Neural cell (in vitro differentiated cells): ENCODE measurements at regions not wholly inside any gene's neighbourhood (a gene's known extent, or its start where the extent isn't known, plus 50 kb on each side); places are given as distances from the start of the nearest gene placed in this dataset.

ENCODE experiments used
- H2AFZ ChIP-seq: fragments of 200-600, 300-800 bp; sonication (generic), shearing (Covaris generic); 2 replicates; pipeline ENCODE4 v1.6.0; 2014; ENCODE audit warnings: low read depth, mild to moderate bottlenecking, antibody characterized with exemption, low read length, moderate library complexity
- H3F3A ChIP-seq: fragments of 200-600 bp; shearing (Covaris generic); 2 replicates; pipeline ENCODE4 v1.6.1; 2016; ENCODE audit warnings: mild to moderate bottlenecking, moderate library complexity, mixed read lengths, antibody characterized with exemption, low read length; ENCODE audit not compliant: insufficient read depth, poor library complexity, severe bottlenecking
- H3K27ac ChIP-seq: fragments of 200-600, 300-800 bp; sonication (generic), shearing (Covaris generic); 2 replicates; pipeline ENCODE4 v1.5.1; 2014; ENCODE audit warnings: mild to moderate bottlenecking, low read length, moderate library complexity
- H3K27me3 ChIP-seq: fragments of 300-800, 200-600 bp; sonication (generic), shearing (Covaris generic); 2 replicates; pipeline ENCODE4 v1.6.0; 2014; ENCODE audit warnings: mild to moderate bottlenecking, low read depth, low read length, moderate library complexity; ENCODE audit not compliant: insufficient read depth
- H3K36me3 ChIP-seq: fragments of 300-800, 200-600 bp; sonication (generic), shearing (Covaris generic); 2 replicates; pipeline ENCODE4 v1.5.1; 2014; ENCODE audit warnings: mild to moderate bottlenecking, antibody characterized with exemption, low read length, moderate library complexity; ENCODE audit not compliant: insufficient read depth
- H3K4me2 ChIP-seq: fragments of 300-800, 200-600 bp; sonication (generic), shearing (Covaris generic); 2 replicates; pipeline ENCODE4 v1.6.0; 2014; ENCODE audit warnings: mild to moderate bottlenecking, low read length
- H3K4me3 ChIP-seq: fragments of 300-800, 200-600 bp; sonication (generic), shearing (Covaris generic); 2 replicates; pipeline ENCODE4 v1.5.1; 2014; ENCODE audit warnings: mild to moderate bottlenecking, low read length, moderate library complexity
- H3K79me2 ChIP-seq: fragments of 200-600 bp; shearing (Covaris generic); replicated peaks from 2 replicates; pipeline ENCODE4 v1.6.0; 2014; ENCODE audit warnings: mild to moderate bottlenecking, low read length, moderate library complexity; ENCODE audit not compliant: insufficient read depth
- H3K9ac ChIP-seq: fragments of 300-800, 200-600 bp; sonication (generic), shearing (Covaris generic); 2 replicates; pipeline ENCODE4 v1.6.1; 2016; ENCODE audit warnings: mild to moderate bottlenecking, low read length, mixed read lengths
- H3K9me2 ChIP-seq: fragments of 200-600 bp; shearing (Covaris generic); 2 replicates; pipeline ENCODE4 v1.6.1; 2016; ENCODE audit warnings: mild to moderate bottlenecking, low read length, mixed read lengths; ENCODE audit not compliant: insufficient read depth
- H3K9me3 ChIP-seq: fragments of 200-600, 300-800 bp; sonication (generic), shearing (Covaris generic); 2 replicates; pipeline ENCODE4 v1.6.1; 2016; ENCODE audit warnings: mild to moderate bottlenecking, mixed run types, low read length, moderate library complexity, mixed read lengths
- H4K20me1 ChIP-seq: fragments of 200-600 bp; shearing (Covaris generic); 2 replicates; pipeline ENCODE4 v1.6.1; 2016; ENCODE audit warnings: mild to moderate bottlenecking, mixed run types; ENCODE audit not compliant: insufficient read depth
- CTCF ChIP-seq: fragments of 450-650 bp; IDR thresholded peaks from 2 replicates; pipeline ENCODE4 v1.5.1; 2014; ENCODE audit warnings: antibody characterized with exemption, mild to moderate bottlenecking, moderate library complexity; ENCODE audit not compliant: poor library complexity, severe bottlenecking
- EP300 ChIP-seq: fragments of 450-650 bp; conservative IDR thresholded peaks from 2 replicates; pipeline ENCODE4 v1.6.1; 2014; ENCODE audit warnings: antibody characterized with exemption, mild to moderate bottlenecking, moderate library complexity; ENCODE audit not compliant: poor library complexity, severe bottlenecking
- EZH2 ChIP-seq: fragments of 200-600, 300-800 bp; shearing (Covaris generic), sonication (generic); IDR thresholded peaks from 2 replicates; pipeline ENCODE4 v1.6.1; 2014; ENCODE audit warnings: antibody characterized with exemption, low read length, borderline replicate concordance, mild to moderate bottlenecking; ENCODE audit not compliant: insufficient read depth, poor library complexity, severe bottlenecking
- MXI1 ChIP-seq: fragments of 450-650 bp; conservative IDR thresholded peaks from 2 replicates; pipeline ENCODE4 v1.6.1; 2014; ENCODE audit warnings: antibody characterized with exemption, mild to moderate bottlenecking; ENCODE audit not compliant: poor library complexity, severe bottlenecking
- POLR2AphosphoS5 ChIP-seq: IDR thresholded peaks from 2 replicates; pipeline ENCODE4 v1.6.1; 2012
- RAD21 ChIP-seq: fragments of 450-650 bp; conservative IDR thresholded peaks from 2 replicates; pipeline ENCODE4 v1.6.1; 2014; ENCODE audit warnings: antibody characterized with exemption, mild to moderate bottlenecking, moderate library complexity
- REST ChIP-seq: IDR thresholded peaks from 2 replicates; pipeline ENCODE4 v1.6.1; 2012; ENCODE audit warnings: borderline replicate concordance
- SMC3 ChIP-seq: fragments of 450-650 bp; conservative IDR thresholded peaks from 2 replicates; pipeline ENCODE4 v1.6.1; 2014; ENCODE audit warnings: antibody characterized with exemption, mild to moderate bottlenecking, moderate library complexity; ENCODE audit not compliant: poor library complexity
- TAF1 ChIP-seq: IDR thresholded peaks from 2 replicates; pipeline ENCODE4 v1.6.1; 2012; ENCODE audit warnings: low read depth

- no peak overlapping the region for H3K4me2 ChIP-seq
- no peak overlapping the region for H3K9ac ChIP-seq
- TF ChIP-seq TAF1 (no peak), RAD21 (no peak), EP300 (no peak), SMC3 (no peak), CTCF (no peak), REST (no peak), POLR2AphosphoS5 (no peak), EZH2 (no peak)
- H3K79me2 ChIP-seq: no peaks in the 10 kb centered on the region
- H3K9me3 ChIP-seq: no peaks in the 10 kb centered on the region
- no peak overlapping the region for H2AFZ ChIP-seq
- H3K4me3 ChIP-seq: no peak overlapping the region
- no peaks in the 10 kb centered on the region for H3K27me3 ChIP-seq
- H3K36me3 ChIP-seq: no peaks in the 10 kb centered on the region
- no peak overlapping the region for H3K27ac ChIP-seq
- no peaks in the 10 kb centered on the region for H3K9me2 ChIP-seq
- no peaks in the 10 kb centered on the region for H3F3A ChIP-seq
- no peaks in the 10 kb centered on the region for H4K20me1 ChIP-seq
These were observed 231.2 kb upstream of the LHX5 start for GRCh38 chr12:113702836-113703235.

- Histone ChIP-seq H2AFZ (no peak overlapping the region), H3K36me3 (no peaks in the 10 kb centered on the region), H3K9me2 (no peaks in the 10 kb centered on the region), H3K27me3 (no peaks in the 10 kb centered on the region), H3K4me3 (no peak overlapping the region), H3K79me2 (no peaks in the 10 kb centered on the region), H3K27ac (no peak overlapping the region), H3K9me3 (no peaks in the 10 kb centered on the region), H3K4me2 (no peak overlapping the region), H3F3A (no peaks in the 10 kb centered on the region), H4K20me1 (no peaks in the 10 kb centered on the region), H3K9ac (no peak overlapping the region)
- TF ChIP-seq EP300 (no peak), MXI1 (no peak), SMC3 (no peak), CTCF (no peak), TAF1 (no peak), EZH2 (no peak), REST (no peak), RAD21 (no peak), POLR2AphosphoS5 (no peak)
These were observed 230.6 kb upstream of the LHX5 start for GRCh38 chr12:113702276-113702675.
